GM19467 (cell line): ENCODE measurements at regions not wholly inside any gene's neighbourhood (a gene's known extent, or its start where the extent isn't known, plus 50 kb on each side); places are given as distances from the start of the nearest gene placed in this dataset.

Experiments
- ATAC-seq: cut with Tn5 transposase; IDR thresholded peaks from one replicate; pipeline ENCODE4 v1.9.1; 2021; ENCODE audit warnings: mild to moderate bottlenecking, moderate library complexity; ENCODE audit not compliant: unreplicated experiment

- no peak for ATAC-seq
These were observed 53.6 kb upstream of the EPCAM start for GRCh38 chr2:47315475-47315874.

DNA sequence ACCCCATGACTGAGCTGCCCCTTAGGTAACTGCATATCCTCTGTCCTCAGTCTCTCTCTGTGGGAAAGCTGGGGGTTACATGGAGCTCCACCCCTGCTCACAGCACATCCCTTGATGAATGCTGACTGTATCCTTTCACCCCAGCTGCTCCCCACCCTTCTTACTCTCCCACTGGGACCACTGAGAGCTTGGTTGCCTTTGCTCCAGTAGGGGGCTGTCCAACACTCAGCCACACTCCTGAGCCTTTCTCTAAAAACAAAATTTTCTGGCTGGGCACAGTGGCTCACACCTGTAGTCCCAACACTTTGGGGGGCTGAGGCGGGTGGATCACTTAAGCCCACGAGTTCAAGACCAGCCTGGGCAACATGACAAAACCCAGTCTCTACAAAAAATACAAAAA lies 55.4 kb upstream of the EPCAM start:
- no peak for ATAC-seq

DNA sequence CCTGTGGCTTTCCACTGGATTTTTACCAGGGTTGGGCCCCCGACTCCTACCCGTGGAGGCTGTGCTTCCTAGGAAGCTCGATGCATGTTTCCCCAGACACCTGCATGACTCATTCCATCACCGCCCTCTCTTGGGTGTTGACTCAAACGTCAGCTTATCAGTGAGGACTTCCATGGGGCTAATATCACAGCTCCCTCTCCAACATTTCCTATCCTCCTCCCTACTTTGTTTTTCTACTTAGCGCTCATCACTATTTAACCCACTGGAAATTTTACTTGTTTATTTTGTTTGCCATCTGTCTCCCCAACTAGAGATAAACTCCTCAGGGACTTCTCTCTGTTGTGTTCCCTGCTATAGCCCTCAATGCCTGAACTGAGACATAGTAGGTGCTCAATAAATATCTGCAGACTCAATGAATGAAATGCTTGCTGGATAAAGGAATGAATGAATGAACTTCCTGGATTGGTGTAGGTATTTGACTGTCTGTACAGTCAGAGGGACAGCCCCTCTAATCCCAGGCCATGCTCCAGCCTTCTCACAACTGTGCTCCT lies 55.9 kb upstream of the EPCAM start:
- no peak for ATAC-seq

DNA sequence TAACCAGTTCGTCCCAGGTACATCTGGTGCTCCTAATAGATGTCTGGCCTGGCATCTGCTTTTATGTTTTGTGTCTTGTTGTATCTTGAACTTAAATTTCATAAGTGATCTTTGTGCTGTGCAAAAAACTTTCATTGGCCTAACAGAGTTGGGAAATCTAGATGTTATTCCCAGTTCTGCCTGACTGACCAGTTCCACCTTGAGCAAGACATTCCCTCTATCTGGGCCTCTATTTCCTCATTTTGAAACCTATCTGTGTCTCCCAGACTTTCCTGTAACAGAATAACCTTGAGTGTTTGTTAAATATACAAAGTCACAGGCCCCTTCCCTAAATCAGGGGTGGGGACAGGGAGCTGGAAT lies 56.6 kb upstream of the EPCAM start:
- no peak for ATAC-seq

DNA sequence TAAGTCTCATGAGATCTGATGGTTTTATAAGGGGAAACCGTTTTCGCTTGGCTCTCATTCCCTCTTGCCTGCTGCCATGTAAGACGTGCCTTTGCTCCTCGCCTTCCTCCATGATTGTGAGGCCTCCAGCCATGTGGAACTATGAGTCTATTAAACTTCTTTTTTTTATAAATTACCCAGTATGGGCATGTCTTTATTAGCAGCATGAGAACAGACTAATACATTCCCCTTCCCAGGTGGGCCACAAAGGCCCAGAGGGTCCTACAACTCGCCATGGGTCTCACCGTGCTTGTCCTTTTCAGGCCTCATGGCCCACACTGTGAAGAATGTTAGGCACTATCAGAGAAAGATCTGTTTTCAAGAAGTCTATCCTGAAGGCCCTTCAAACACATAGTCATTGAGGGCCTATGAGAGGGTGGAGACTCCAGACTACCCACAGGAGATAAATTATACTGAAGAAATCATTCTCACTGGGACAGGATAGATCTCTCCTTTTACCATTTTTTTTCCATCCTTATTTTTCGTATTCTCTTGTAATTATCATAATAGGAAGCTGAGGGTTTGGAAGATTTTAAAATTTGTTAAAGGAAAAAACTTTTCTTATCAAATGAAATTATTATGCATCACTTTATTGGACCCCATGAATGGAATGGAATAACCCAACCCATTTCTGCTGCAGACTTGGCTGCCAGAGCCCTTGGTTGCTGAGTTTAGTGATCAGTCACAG lies 57.2 kb upstream of the EPCAM start:
- ATAC-seq: no peak

DNA sequence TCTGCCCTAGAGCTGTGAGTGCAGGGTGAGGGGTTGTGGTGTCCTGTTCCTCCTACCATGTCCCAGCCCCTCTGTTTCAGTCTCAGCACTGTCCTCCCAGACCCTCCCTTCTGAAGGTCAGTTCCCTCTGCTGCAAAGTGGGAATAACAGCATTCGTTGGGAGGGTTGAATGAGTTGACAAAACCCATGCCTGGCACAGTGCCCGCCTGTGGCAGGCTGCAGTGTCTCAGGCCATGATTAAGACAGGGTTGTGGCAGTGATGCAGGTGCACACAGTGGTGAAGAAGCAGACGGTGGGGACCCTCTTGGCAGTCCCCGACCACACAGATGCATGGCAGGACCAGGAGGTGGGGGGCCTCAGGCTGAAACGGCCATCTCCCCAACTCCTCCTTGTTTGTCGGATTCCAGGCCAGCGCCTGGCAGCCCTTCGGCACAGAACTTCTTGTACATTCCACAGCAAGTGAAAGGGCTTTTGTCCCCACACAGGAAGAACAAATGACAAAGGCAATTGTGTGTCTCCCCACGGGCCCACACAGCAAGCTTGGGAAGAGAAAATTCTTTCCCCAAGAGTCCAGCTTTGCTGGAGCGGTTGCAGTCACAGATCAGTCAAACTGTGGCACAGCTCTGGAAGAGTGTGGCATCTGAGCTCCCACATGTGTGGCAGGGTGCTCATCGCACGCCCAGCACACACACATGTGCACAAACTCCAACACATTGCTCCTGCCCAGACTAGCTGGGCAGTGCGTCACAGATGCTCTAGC lies 58.1 kb upstream of the EPCAM start:
- ATAC-seq: peak; percentile 16

GRCh38 chr2:47309952-47310800 lies 58.9 kb upstream of the EPCAM start:
- ATAC-seq: peak; percentile 84

GRCh38 chr2:47309472-47309951 lies 59.6 kb upstream of the EPCAM start:
- no peak for ATAC-seq

DNA sequence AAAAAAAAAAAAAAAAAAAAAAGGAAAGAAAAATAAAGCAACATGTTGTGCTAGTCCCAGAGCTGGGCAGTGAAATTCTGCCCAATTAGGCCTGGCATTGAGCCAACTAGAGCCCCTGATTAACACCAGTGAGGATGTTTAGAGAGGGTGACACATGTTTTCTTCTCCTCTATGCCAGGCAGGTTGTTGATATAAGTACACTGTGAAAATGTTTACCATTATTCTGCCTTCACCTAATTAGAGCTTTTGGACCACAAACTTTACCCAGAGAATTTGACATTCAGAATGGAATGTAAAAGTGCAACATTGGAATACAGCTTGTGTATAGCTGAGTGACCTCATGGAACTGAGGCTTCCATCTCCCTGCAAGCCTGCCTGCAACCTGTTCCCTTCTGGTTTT lies 62.0 kb upstream of the EPCAM start:
- ATAC-seq: no peak

GRCh38 chr2:47304654-47305053 lies 64.5 kb upstream of the EPCAM start:
- no peak for ATAC-seq

- ATAC-seq: no peak
These were observed 65.6 kb upstream of the EPCAM start for GRCh38 chr2:47303341-47304148.

GRCh38 chr2:47302308-47302707 lies 66.8 kb upstream of the EPCAM start:
- no peak for ATAC-seq

DNA sequence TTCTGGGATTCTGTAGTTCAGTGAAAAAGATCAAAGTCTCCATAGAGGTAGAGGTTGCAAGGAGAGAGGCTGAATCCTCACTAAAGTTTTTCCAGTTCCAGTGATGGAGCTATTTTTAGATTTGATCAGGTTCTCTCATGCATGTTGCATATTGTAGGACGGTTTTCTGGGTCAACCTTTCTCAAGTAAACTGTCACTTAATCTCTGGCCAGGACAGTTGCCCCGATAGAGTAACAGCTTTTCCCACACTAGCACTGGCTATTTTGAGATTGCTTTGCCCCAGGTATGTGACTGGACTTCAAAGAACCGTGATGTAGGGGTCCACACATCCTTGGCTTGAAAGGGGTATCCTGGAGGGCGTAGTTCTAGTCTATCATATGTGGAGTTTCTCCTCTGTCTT lies 67.4 kb upstream of the EPCAM start:
- no peak for ATAC-seq

GRCh38 chr2:47301277-47301618 lies 67.9 kb upstream of the EPCAM start:
- ATAC-seq: peak; percentile 44

- ATAC-seq: peak; percentile 80
These were observed 68.4 kb upstream of the EPCAM start for GRCh38 chr2:47300609-47301276.

DNA sequence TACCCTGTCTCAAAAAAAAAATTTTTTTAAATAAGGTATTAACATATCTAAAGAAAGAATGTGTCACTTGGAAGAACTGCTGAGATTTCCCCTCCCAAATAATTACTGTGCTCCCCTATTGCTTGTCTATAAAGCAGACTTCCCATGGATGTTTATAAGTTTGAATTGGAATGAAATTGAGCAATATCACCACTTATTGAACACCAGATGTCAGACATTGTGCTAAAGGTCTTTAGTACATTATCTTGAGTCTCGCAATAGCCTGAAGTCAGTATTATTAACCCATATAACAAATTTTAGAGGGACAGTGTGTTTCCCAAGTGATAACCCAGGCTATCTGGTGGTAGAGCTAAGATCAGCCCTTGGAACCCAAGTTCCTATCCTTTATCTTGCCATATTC lies 69.0 kb upstream of the EPCAM start:
- ATAC-seq: no peak

- ATAC-seq: no peak
These were observed 69.6 kb upstream of the EPCAM start for GRCh38 chr2:47299555-47299954.

DNA sequence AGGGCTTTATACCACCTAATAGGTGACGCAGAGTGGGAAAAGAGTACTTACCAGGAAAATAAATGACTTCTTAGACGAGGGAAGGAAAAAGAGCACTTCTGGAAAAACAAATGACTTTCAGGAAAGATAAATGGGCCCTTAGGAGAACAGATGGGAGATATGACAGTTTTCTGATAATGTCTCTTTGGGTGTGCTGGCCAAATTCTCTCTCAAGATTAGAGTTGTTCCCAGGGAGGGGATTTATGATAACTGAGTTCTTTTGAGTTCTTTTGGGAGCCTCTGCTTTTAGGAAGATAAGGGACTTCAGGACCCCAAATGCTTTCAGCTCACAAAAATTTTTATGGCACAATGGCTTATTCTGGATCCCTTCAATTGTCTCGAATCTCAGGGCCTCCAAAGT lies 70.3 kb upstream of the EPCAM start:
- no peak for ATAC-seq

- ATAC-seq: no peak
These were observed 71.2 kb upstream of the EPCAM start for GRCh38 chr2:47297767-47298425.
